H1 (cell line): ENCODE measurements at regions not wholly inside any gene's neighbourhood (a gene's known extent, or its start where the extent isn't known, plus 50 kb on each side); places are given as distances from the start of the nearest gene placed in this dataset.

Experiments used
- CTCF ChIA-PET: fragments of 300-600 bp; sonication (Branson Sonifier 250); formaldehyde crosslinking; loops from one replicate; lab custom pipeline; 2021; ENCODE audit not compliant: partially characterized antibody; lab: Charles Lee
- POLR2A ChIA-PET: fragments of 300-600 bp; sonication (Branson Sonifier 250); formaldehyde crosslinking; loops from one replicate; lab custom pipeline; 2021; ENCODE audit warnings: inconsistent platforms; ENCODE audit not compliant: partially characterized antibody; lab: Charles Lee
- DNase-seq, 2 experiments: peaks; one replicate each; pipeline versions ENCODE4 v3.0.0 to v3.0.0-alpha.2; 2010 to 2022; ENCODE audit warnings: low spot score in 2 of 2, low read depth in 1 of 2, mixed read lengths in 1 of 2
- FAIRE-seq: peaks from 2 replicates; lab custom pipeline; 2011; peaks lifted over from hg19 to GRCh38; lab: Jason Lieb, UNC
- H2AFZ ChIP-seq: 2 replicates; pipeline ENCODE4 v1.8.1; 2012; ENCODE audit warnings: low read length, inconsistent platforms
- H2AK5ac ChIP-seq: 2 replicates; pipeline ENCODE4 v1.6.1; 2013; ENCODE audit warnings: low read depth, low read length
- H2BK120ac ChIP-seq: replicated peaks from 2 replicates; pipeline ENCODE3; 2013; ENCODE audit warnings: low read depth, low read length, inconsistent platforms
- H2BK12ac ChIP-seq: 2 replicates; pipeline ENCODE4 v1.6.1; 2013; ENCODE audit warnings: low read depth, low read length
- H2BK15ac ChIP-seq: 2 replicates; pipeline ENCODE4 v1.6.1; 2013; ENCODE audit warnings: low read length
- H2BK20ac ChIP-seq: 2 replicates; pipeline ENCODE4 v1.6.1; 2013; ENCODE audit warnings: low read length
- H2BK5ac ChIP-seq: 2 replicates; pipeline ENCODE4 v1.6.1; 2013; ENCODE audit warnings: low read depth, low read length
- H3K14ac ChIP-seq: 2 replicates; pipeline ENCODE4 v1.6.1; 2013; ENCODE audit warnings: inconsistent platforms; ENCODE audit not compliant: insufficient read length
- H3K18ac ChIP-seq: 2 replicates; pipeline ENCODE4 v1.6.1; 2013; ENCODE audit warnings: low read length; ENCODE audit errors: extremely low read depth
- H3K23ac ChIP-seq: 2 replicates; pipeline ENCODE4 v1.6.1; 2013; ENCODE audit warnings: inconsistent platforms; ENCODE audit not compliant: insufficient read length
- H3K23me2 ChIP-seq: 2 replicates; pipeline ENCODE4 v1.6.1; 2013; ENCODE audit warnings: low read depth, low read length
- H3K27ac ChIP-seq: 2 replicates; pipeline ENCODE4 v1.6.1; 2011; ENCODE audit warnings: low read depth, low read length, inconsistent platforms
- H3K27me3 ChIP-seq, 4 experiments: replicated peaks in 1 of 4; 1 replicate in 1 of 4; 2 replicates in 3 of 4; pipeline versions ENCODE4 v1.6.1 to v1.8.1; 2011 to 2013; ENCODE audit warnings: low read length in 3 of 4, mild to moderate bottlenecking in 3 of 4, inconsistent platforms in 2 of 4, mixed read lengths in 2 of 4, moderate library complexity in 1 of 4; ENCODE audit not compliant: control insufficient read depth in 3 of 4, insufficient read depth in 3 of 4; ENCODE audit errors: extremely low read depth in 1 of 4
- H3K36me3 ChIP-seq, 4 experiments: 2 replicates each; pipeline versions ENCODE4 v1.6.1 to v1.8.1; 2011 to 2013; ENCODE audit warnings: mild to moderate bottlenecking in 4 of 4, low read length in 3 of 4, moderate library complexity in 2 of 4, control low read depth in 1 of 4, inconsistent platforms in 1 of 4; ENCODE audit not compliant: insufficient read depth in 4 of 4, control insufficient read depth in 2 of 4
- H3K4ac ChIP-seq: replicated peaks from 2 replicates; pipeline ENCODE3; 2013; ENCODE audit warnings: low read length, low read depth, mixed read lengths, inconsistent platforms; ENCODE audit not compliant: insufficient read length
- H3K4me1 ChIP-seq, 4 experiments: replicated peaks in 1 of 4; 1 replicate in 1 of 4; 2 replicates in 3 of 4; pipeline versions ENCODE4 v1.6.1 to v1.8.1; 2011 to 2013; ENCODE audit warnings: low read length in 3 of 4, inconsistent platforms in 2 of 4, mixed read lengths in 1 of 4; ENCODE audit not compliant: insufficient read depth in 4 of 4, control insufficient read depth in 3 of 4
- H3K4me2 ChIP-seq, 2 experiments: 2 replicates each; pipeline versions ENCODE4 v1.6.1 to v1.8.1; 2011 to 2013; ENCODE audit warnings: low read depth in 2 of 2, low read length in 2 of 2, control low read depth in 1 of 2, inconsistent platforms in 1 of 2, mild to moderate bottlenecking in 1 of 2; ENCODE audit not compliant: insufficient read depth in 1 of 2
- H3K4me3 ChIP-seq, 4 experiments: fragments of 200-600, 300-600 bp in 1 of 4; sonication (generic), shearing (Covaris generic), sonication (Bioruptor Twin) in 1 of 4; 2 replicates each; pipeline versions ENCODE4 v1.5.1 to v1.8.1; 2011 to 2016; ENCODE audit warnings: low read length in 4 of 4, low read depth in 3 of 4, control low read depth in 2 of 4, inconsistent platforms in 2 of 4, mild to moderate bottlenecking in 2 of 4, mixed read lengths in 1 of 4, moderate library complexity in 1 of 4; ENCODE audit not compliant: insufficient read depth in 2 of 4; ENCODE audit errors: extremely low read depth in 1 of 4
- H3K56ac ChIP-seq: replicated peaks from 2 replicates; pipeline ENCODE3; 2013; ENCODE audit warnings: low read depth, mild to moderate bottlenecking, mixed read lengths, low read length, inconsistent platforms; ENCODE audit not compliant: insufficient read length
- H3K79me1 ChIP-seq: 2 replicates; pipeline ENCODE4 v1.6.1; 2013; ENCODE audit warnings: low read depth, low read length, control low read depth
- H3K79me2 ChIP-seq, 2 experiments: 2 replicates each; pipeline versions ENCODE4 v1.6.1 to v1.8.1; 2012 to 2013; ENCODE audit warnings: low read length in 2 of 2, mild to moderate bottlenecking in 2 of 2, inconsistent platforms in 1 of 2; ENCODE audit not compliant: insufficient read depth in 2 of 2, control insufficient read depth in 1 of 2
- H3K9ac ChIP-seq, 4 experiments: replicated peaks in 1 of 4; 1 replicate in 1 of 4; 2 replicates in 3 of 4; pipeline versions ENCODE4 v1.6.1 to v1.8.1; 2011 to 2013; ENCODE audit warnings: low read depth in 3 of 4, low read length in 3 of 4, control low read depth in 2 of 4, mild to moderate bottlenecking in 2 of 4, moderate library complexity in 2 of 4, inconsistent platforms in 1 of 4; ENCODE audit errors: extremely low read depth in 1 of 4
- H3K9me3 ChIP-seq, 2 experiments: 2 replicates each; pipeline versions ENCODE4 v1.6.1 to v1.8.1; 2012 to 2013; ENCODE audit warnings: mild to moderate bottlenecking in 2 of 2, moderate library complexity in 2 of 2, control low read depth in 1 of 2, inconsistent platforms in 1 of 2, low read depth in 1 of 2, low read length in 1 of 2, mixed read lengths in 1 of 2; ENCODE audit not compliant: insufficient read depth in 2 of 2
- H4K20me1 ChIP-seq, 2 experiments: replicated peaks in 1 of 2; 2 replicates each; pipeline versions ENCODE3 to v1.8.1; 2011 to 2013; ENCODE audit warnings: inconsistent platforms in 2 of 2, low read length in 2 of 2, mild to moderate bottlenecking in 1 of 2; ENCODE audit not compliant: insufficient read depth in 2 of 2, control insufficient read depth in 1 of 2
- H4K5ac ChIP-seq: 2 replicates; pipeline ENCODE4 v1.6.1; 2013; ENCODE audit warnings: low read length, low read depth, mixed read lengths, inconsistent platforms; ENCODE audit not compliant: insufficient read length
- H4K8ac ChIP-seq: 2 replicates; pipeline ENCODE4 v1.8.0; 2013; ENCODE audit warnings: mild to moderate bottlenecking, moderate library complexity, low read length, inconsistent platforms; ENCODE audit not compliant: insufficient read depth; ENCODE audit errors: extremely low read depth
- H4K91ac ChIP-seq: replicated peaks from 2 replicates; pipeline ENCODE3; 2013; ENCODE audit warnings: low read length, mixed read lengths, inconsistent platforms; ENCODE audit not compliant: insufficient read length
- BCL11A ChIP-seq, 2 experiments: IDR thresholded peaks; one replicate each; pipeline ENCODE4 v1.6.1; 2011; ENCODE audit warnings: low read depth in 2 of 2, low read length in 2 of 2, mild to moderate bottlenecking in 2 of 2
- EP300 ChIP-seq, 2 experiments: IDR thresholded peaks; 1 replicate in 1 of 2; 2 replicates in 1 of 2; pipeline ENCODE4 v1.6.1; 2011 to 2012; ENCODE audit warnings: low read depth in 2 of 2, low read length in 2 of 2, mild to moderate bottlenecking in 2 of 2, borderline replicate concordance in 1 of 2, inconsistent platforms in 1 of 2, moderate library complexity in 1 of 2
- JUND ChIP-seq: IDR thresholded peaks from 2 replicates; pipeline ENCODE4 v1.6.1; 2011; ENCODE audit warnings: mild to moderate bottlenecking, improper control_type of control experiment, low read length
- MAFK ChIP-seq: IDR thresholded peaks from 2 replicates; pipeline ENCODE4 v1.6.1; 2012; ENCODE audit warnings: low read depth, mild to moderate bottlenecking, improper control_type of control experiment, low read length
- RNF2 ChIP-seq: fragments of 200-900, 300-1000 bp; sonication (generic); IDR thresholded peaks from 2 replicates; pipeline ENCODE4 v1.7.1; 2016; ENCODE audit warnings: borderline replicate concordance, low read depth, mild to moderate bottlenecking, antibody characterized with exemption, low read length; ENCODE audit not compliant: poor library complexity, severe bottlenecking; ENCODE audit errors: missing control alignments
- USF2 ChIP-seq: IDR thresholded peaks from 2 replicates; pipeline ENCODE4 v1.6.1; 2011; ENCODE audit warnings: low read length, improper control_type of control experiment
- YY1 ChIP-seq: IDR thresholded peaks from 2 replicates; pipeline ENCODE4 v1.6.1; 2011; ENCODE audit warnings: low read depth, mild to moderate bottlenecking, low read length
- WGBS, 2 experiments: shearing (Covaris generic) in 1 of 2; methylation state at CpG; one replicate each; pipeline versions ENCODE4 v1.1.6 to v1.1.7; 2013 to 2015; ENCODE audit warnings: low lambda C conversion rate in 2 of 2, mixed read lengths in 2 of 2, inconsistent platforms in 1 of 2, low coverage in 1 of 2, missing lambda C conversion rate in 1 of 2; ENCODE audit not compliant: insufficient replicate concordance in 2 of 2, insufficient coverage in 1 of 2, insufficient read length in 1 of 2; ENCODE audit errors: extremely low coverage in 1 of 2, missing lambda C conversion rate in 1 of 2; 5-methylcytosine and 5-hydroxymethylcytosine counted together

- Histone ChIP-seq H3K56ac (no peak overlapping the region), H3K4ac (no peak overlapping the region), H3K27me3 (no peaks in the 10 kb centered on the region), H4K8ac (no peak overlapping the region), H2BK5ac (no peak overlapping the region)
- TF ChIP-seq RNF2, result no peak
- no peak for TF ChIP-seq JUND
- no peak for TF ChIP-seq USF2
- no peak for TF ChIP-seq BCL11A (IDR thresholded peaks at IDR 0.05; ENCODE audit: low read depth in 2 of 2, low read length in 2 of 2)
- TF ChIP-seq YY1, result no peak
- no peak for TF ChIP-seq MAFK
- no peak for TF ChIP-seq EP300 (IDR thresholded peaks at IDR 0.05; ENCODE audit: borderline replicate concordance in 1 of 2, low read depth in 2 of 2, low read length in 2 of 2)
- TF ChIP-seq, all 59 proteins: peak for 0
- Histone ChIP-seq H4K5ac (no peak overlapping the region), H2BK12ac (no peak overlapping the region), H3K9ac (no peak overlapping the region), H3K23me2 (no peaks in the 10 kb centered on the region), H2AFZ (no peak overlapping the region), H3K4me2 (no peak overlapping the region), H3K79me1 (no peaks in the 10 kb centered on the region), H4K91ac (no peak overlapping the region), H3K79me2 (no peaks in the 10 kb centered on the region), H3K4me3 (no peak overlapping the region), H2BK120ac (no peak overlapping the region), H4K20me1 (no peaks in the 10 kb centered on the region), H3K4me1 (no peaks in the 10 kb centered on the region), H2BK20ac (no peak overlapping the region), H3K23ac (no peak overlapping the region), H2AK5ac (no peak overlapping the region), H2BK15ac (no peak overlapping the region), H3K9me3 (no peaks in the 10 kb centered on the region), H3K14ac (no peak overlapping the region), H3K36me3 (no peaks in the 10 kb centered on the region), H3K18ac (no peak overlapping the region), H3K27ac (no peak overlapping the region)
- POLR2A ChIA-PET, result interaction anchor here (0.6 kb wide), 1 partner anchor 26 kb away, joined by 3 read pairs; no protein-coding TSS in a partner anchor
- CTCF ChIA-PET, result interaction anchor here (0.6 to 1.4 kb wide), 3 partner anchors 12 to 167 kb away, joined by 3 to 4 read pairs (median 3); no protein-coding TSS in a partner anchor
- DNase-seq, result no peak
- no peak for FAIRE-seq
- WGBS, 2 experiments, result 89% methylated on average over 5 of the region's 5 CpGs; no CpG with 5 or more reads in 1 of the 2 experiments
Observed at GRCh38 chr16:11452746-11453389, 107.6 kb downstream of the RMI2 start.
